Mesothelial cell of epicardium (in vitro differentiated cells): ENCODE measurements at regions not wholly inside any gene's neighbourhood (a gene's known extent, or its start where the extent isn't known, plus 50 kb on each side); places are given as distances from the start of the nearest gene placed in this dataset.

Experiments
- DNase-seq, 2 experiments: peaks; one replicate each; pipeline ENCODE4 v3.0.0; 2021; ENCODE audit warnings: low spot score in 2 of 2; ENCODE audit not compliant: unreplicated experiment in 2 of 2
- H3K27ac Mint-ChIP-seq: 2 replicates; pipeline ENCODE4 v1.8.0; 2021; ENCODE audit warnings: mixed read lengths
- H3K27me3 Mint-ChIP-seq: 2 replicates; pipeline ENCODE4 v1.8.0; 2021; ENCODE audit warnings: low read depth, mixed read lengths
- H3K36me3 Mint-ChIP-seq: 2 replicates; pipeline ENCODE4 v1.8.0; 2021; ENCODE audit warnings: mixed read lengths
- H3K4me1 Mint-ChIP-seq: 2 replicates; pipeline ENCODE4 v1.8.0; 2021; ENCODE audit warnings: mixed read lengths
- H3K4me3 Mint-ChIP-seq: 2 replicates; pipeline ENCODE4 v1.8.0; 2021; ENCODE audit warnings: mild to moderate bottlenecking, moderate library complexity, mixed read lengths
- H3K9me3 Mint-ChIP-seq: 2 replicates; pipeline ENCODE4 v1.8.0; 2021; ENCODE audit warnings: mixed read lengths
- TF ChIP-seq, protein P1 (sequence below): fragments of 200-600 bp; sonication (generic); IDR thresholded peaks from one replicate; pipeline ENCODE4 v1.5.0; 2021; ENCODE audit warnings: antibody characterized with exemption; ENCODE audit not compliant: unreplicated experiment

DNA sequence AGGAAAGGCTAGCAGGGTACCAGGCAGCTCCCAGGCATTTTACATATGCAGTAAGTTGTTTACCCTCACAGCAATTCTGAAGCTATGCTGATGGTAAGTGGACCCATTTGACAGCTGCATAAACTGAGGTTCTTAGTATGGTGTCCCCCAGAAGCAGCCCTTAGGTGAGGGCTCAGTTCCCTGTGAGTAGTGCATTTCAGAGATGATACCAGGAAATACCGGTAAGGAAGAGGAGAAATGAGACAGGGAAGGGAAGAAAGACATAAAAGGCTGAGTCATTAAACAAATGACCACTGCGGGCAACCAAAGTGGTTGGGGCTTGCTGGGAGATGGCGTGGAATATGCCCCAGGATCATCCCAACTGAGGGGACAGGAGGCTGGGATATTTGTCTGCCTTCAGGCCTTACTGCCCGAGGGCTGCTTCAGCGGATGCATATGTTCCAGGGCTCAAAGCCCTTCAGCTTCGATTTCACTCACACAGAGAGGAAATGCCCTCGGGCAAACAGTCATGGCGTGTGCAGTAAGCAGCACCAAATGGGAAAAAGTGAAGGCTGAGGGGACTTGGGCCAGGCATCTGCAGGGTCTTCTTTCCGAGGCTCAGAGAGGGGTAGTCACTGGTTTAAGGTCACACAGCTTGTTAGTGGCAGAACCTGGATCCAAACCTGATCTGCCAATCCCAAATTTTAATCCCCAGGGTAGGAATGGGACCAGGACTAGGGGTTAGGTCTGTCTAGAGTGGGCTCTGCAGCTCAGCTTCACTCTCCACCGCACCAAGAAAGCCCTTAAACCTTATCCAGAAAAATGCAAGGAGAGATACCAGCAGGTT is 133.7 kb upstream of the RUNX3 start:
- TF ChIP-seq, protein P1, sequence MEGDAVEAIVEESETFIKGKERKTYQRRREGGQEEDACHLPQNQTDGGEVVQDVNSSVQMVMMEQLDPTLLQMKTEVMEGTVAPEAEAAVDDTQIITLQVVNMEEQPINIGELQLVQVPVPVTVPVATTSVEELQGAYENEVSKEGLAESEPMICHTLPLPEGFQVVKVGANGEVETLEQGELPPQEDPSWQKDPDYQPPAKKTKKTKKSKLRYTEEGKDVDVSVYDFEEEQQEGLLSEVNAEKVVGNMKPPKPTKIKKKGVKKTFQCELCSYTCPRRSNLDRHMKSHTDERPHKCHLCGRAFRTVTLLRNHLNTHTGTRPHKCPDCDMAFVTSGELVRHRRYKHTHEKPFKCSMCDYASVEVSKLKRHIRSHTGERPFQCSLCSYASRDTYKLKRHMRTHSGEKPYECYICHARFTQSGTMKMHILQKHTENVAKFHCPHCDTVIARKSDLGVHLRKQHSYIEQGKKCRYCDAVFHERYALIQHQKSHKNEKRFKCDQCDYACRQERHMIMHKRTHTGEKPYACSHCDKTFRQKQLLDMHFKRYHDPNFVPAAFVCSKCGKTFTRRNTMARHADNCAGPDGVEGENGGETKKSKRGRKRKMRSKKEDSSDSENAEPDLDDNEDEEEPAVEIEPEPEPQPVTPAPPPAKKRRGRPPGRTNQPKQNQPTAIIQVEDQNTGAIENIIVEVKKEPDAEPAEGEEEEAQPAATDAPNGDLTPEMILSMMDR, result no peak
- no peak for DNase-seq
- Mint-ChIP-seq H3K4me3 (no peak overlapping the region), H3K4me1 (peaks cover 24% of the 10 kb centered on the region), H3K36me3 (no peaks in the 10 kb centered on the region), H3K9me3 (no peaks in the 10 kb centered on the region), H3K27ac (no peak overlapping the region), H3K27me3 (peaks cover 5% of the 10 kb centered on the region)

DNA sequence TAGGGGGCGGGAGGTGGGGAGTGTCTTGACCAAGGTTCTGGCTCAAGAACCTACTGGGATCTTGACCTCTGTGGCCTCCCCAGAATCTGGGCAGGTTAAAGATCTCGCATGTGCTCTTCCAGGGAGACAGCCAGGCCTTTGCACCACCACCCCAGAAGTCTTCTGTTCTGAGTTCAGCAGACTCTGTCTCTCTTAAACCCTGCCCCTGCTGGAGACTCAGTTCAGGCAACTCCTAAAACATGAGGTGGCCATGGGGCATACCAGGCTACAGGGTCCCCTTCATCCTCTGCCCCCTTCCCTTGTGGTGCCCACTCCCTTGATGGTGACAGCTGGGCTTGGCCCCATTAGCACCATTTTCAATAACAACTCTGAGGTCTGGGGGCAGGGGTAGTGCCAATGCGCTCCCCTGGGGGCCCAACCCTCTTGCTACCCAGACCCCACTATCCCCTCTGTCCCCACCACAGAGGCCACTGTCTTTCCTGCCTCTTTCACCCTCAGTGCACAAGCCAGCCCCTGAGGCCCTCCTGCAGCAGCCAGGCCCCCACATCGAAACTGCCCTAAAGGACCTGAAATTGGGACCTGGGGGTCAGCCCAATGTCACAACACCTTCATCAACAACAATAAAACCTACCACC is 132.7 kb upstream of the RUNX3 start:
- Mint-ChIP-seq H3K27ac (no peak overlapping the region), H3K4me1 (peaks cover 20% of the 10 kb centered on the region), H3K27me3 (peaks cover 10% of the 10 kb centered on the region), H3K36me3 (no peaks in the 10 kb centered on the region), H3K4me3 (no peak overlapping the region), H3K9me3 (no peaks in the 10 kb centered on the region)
- no peak for DNase-seq
- TF ChIP-seq, protein P1, result no peak

DNA sequence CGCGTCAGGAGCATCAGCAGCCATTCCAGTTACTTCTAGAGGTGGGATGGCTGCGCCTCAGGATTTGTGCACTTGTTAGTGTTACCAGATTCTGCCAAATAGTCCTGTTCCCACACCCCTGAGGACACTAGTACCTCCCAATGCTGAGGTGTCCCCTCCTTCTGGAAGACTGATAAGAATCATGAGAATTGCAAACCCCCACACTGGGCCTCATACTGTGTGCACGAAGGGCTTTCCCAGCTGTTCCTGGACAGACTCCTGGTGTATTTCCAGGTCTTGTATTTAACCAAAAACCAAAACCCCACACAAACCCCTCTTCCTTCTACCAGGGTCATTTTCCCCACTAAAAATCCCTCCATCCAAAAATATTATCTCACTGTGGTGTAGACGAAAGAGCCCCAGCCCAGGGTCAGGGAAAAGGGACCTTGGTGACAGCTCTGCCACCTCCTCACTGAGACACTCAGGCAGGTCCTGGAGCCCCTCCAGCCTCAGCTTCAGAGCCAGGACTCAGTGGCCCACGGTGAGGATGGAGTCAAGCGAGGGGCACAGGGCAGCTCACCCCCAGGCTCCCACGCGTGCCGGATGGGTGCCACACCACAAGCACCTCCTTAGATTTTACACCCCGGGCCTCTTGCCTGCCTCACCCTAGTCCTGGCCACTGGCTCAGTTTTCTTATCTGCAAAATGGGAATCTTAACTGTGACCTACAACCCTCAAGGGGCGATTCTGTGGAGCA is 131.4 kb upstream of the RUNX3 start:
- H3K4me3 Mint-ChIP-seq, result no peak overlapping the region
- no peaks in the 10 kb centered on the region for H3K9me3 Mint-ChIP-seq
- H3K4me1 Mint-ChIP-seq, result peaks cover 8% of the 10 kb centered on the region
- TF ChIP-seq, protein P1, result no peak
- H3K36me3 Mint-ChIP-seq, result no peaks in the 10 kb centered on the region
- no peak overlapping the region for H3K27ac Mint-ChIP-seq
- DNase-seq, result no peak
- peaks cover 15% of the 10 kb centered on the region for H3K27me3 Mint-ChIP-seq

DNA sequence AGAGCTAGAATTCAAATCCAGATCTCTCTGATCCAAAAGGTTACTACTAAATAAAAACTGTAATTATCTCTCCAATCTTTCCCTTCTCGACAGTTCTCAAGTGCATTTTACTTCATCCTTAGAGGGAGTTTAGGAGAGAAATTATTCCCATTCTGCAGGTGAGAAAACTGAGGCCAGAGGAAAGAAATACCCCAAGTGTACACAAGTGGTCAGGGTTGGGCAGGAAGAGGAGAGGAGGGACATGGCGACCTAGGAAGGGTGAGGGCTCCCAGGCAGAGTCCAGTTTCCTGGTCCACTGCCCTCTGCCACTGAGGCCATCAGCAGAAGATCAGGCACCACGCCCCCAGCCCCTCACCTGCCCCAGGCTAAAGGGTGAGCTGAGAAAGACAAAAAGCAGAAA is 127.1 kb upstream of the RUNX3 start:
- Mint-ChIP-seq H3K9me3 (no peaks in the 10 kb centered on the region), H3K27ac (no peak overlapping the region), H3K4me1 (peaks cover 3% of the 10 kb centered on the region), H3K36me3 (no peaks in the 10 kb centered on the region), H3K4me3 (no peak overlapping the region), H3K27me3 (peaks cover 30% of the 10 kb centered on the region)
- no peak for DNase-seq
- TF ChIP-seq, protein P1, result no peak

DNA sequence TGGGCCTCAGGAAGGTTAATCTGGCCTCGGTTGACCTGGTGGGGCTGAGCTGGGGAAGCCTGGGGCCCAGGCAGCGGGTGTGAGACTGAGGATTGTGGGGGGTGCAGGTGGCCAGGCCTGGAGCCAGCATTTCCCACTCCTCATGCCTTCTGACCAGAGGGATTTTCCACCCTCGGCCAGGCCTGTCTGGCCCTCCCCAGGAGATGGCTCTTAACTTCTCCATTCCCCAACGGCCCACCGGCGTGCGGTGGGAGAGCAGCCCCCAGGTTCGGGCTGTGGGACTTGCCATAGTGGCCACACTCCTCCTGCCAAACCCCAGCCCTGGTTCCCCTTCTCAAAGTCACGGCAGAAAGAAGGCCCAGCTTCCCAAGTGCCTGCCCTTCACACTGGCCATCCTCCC is 126.5 kb upstream of the RUNX3 start:
- Mint-ChIP-seq H3K27me3 (peaks cover 30% of the 10 kb centered on the region), H3K4me3 (no peak overlapping the region), H3K4me1 (peaks cover 3% of the 10 kb centered on the region), H3K27ac (no peak overlapping the region), H3K9me3 (no peaks in the 10 kb centered on the region), H3K36me3 (no peaks in the 10 kb centered on the region)
- no peak for DNase-seq
- TF ChIP-seq, protein P1, result no peak
